ENCODE measurements at regions not wholly inside any gene's neighbourhood (a gene's known extent, or its start where the extent isn't known, plus 50 kb on each side); places are given as distances from the start of the nearest gene placed in this dataset.
A peak's percentile ranks its signal among the peaks of the same experiment; 100 is the strongest.

- no peak for DNase-seq (ENCODE audit: low read depth)
- TF ChIP-seq MYC (IDR thresholded peaks at IDR 0.05; ENCODE audit: low read depth, low read length) (no peak), CTCF (IDR thresholded peaks at IDR 0.05; ENCODE audit: low read depth, low read length) (no peak), MAX (IDR thresholded peaks at IDR 0.05; ENCODE audit: low read depth, low read length) (no peak), POLR2A (IDR thresholded peaks at IDR 0.05; ENCODE audit: extremely low read depth, insufficient read length) (no peak)
- no peak overlapping the region for H3K4me3 ChIP-seq (ENCODE audit: low read depth, low read length)
These were observed 841.0 kb upstream of the ID2 start for GRCh38 chr2:7840651-7841380.

GRCh38 chr2:7841751-7842150 lies 840.1 kb upstream of the ID2 start:
- TF ChIP-seq MAX (IDR thresholded peaks at IDR 0.05; ENCODE audit: low read depth, low read length) (no peak), MYC (IDR thresholded peaks at IDR 0.05; ENCODE audit: low read depth, low read length) (no peak), POLR2A (IDR thresholded peaks at IDR 0.05; ENCODE audit: extremely low read depth, insufficient read length) (no peak), CTCF (IDR thresholded peaks at IDR 0.05; ENCODE audit: low read depth, low read length) (no peak)
- DNase-seq (ENCODE audit: low read depth): no peak
- H3K4me3 ChIP-seq (ENCODE audit: low read depth, low read length): no peak overlapping the region

GRCh38 chr2:7844414-7844965 lies 837.4 kb upstream of the ID2 start:
- H3K4me3 ChIP-seq (ENCODE audit: low read depth, low read length): no peak overlapping the region
- DNase-seq (ENCODE audit: low read depth): no peak
- TF ChIP-seq POLR2A (IDR thresholded peaks at IDR 0.05; ENCODE audit: extremely low read depth, insufficient read length) (no peak), MAX (IDR thresholded peaks at IDR 0.05; ENCODE audit: low read depth, low read length) (no peak), MYC (IDR thresholded peaks at IDR 0.05; ENCODE audit: low read depth, low read length) (no peak), CTCF (IDR thresholded peaks at IDR 0.05; ENCODE audit: low read depth, low read length) (no peak)

- H3K4me3 ChIP-seq (ENCODE audit: low read depth, low read length): no peak overlapping the region
- TF ChIP-seq CTCF (IDR thresholded peaks at IDR 0.05; ENCODE audit: low read depth, low read length) (no peak), MYC (IDR thresholded peaks at IDR 0.05; ENCODE audit: low read depth, low read length) (no peak), POLR2A (IDR thresholded peaks at IDR 0.05; ENCODE audit: extremely low read depth, insufficient read length) (no peak), MAX (IDR thresholded peaks at IDR 0.05; ENCODE audit: low read depth, low read length) (no peak)
- peak; percentile 37 for DNase-seq (ENCODE audit: low read depth)
These were observed 836.5 kb upstream of the ID2 start for GRCh38 chr2:7845332-7845731.

GRCh38 chr2:7846607-7847006 lies 835.2 kb upstream of the ID2 start:
- no peak for TF ChIP-seq CTCF (IDR thresholded peaks at IDR 0.05; ENCODE audit: low read depth, low read length)
- no peak for TF ChIP-seq MYC (IDR thresholded peaks at IDR 0.05; ENCODE audit: low read depth, low read length)
- no peak for TF ChIP-seq POLR2A (IDR thresholded peaks at IDR 0.05; ENCODE audit: extremely low read depth, insufficient read length)
- no peak for TF ChIP-seq MAX (IDR thresholded peaks at IDR 0.05; ENCODE audit: low read depth, low read length)
- no peak for DNase-seq (ENCODE audit: low read depth)
- H3K4me3 ChIP-seq (ENCODE audit: low read depth, low read length): no peak overlapping the region

Data from NB4 (cell line).